ENCODE measurements at regions not wholly inside any gene's neighbourhood (a gene's known extent, or its start where the extent isn't known, plus 50 kb on each side); places are given as distances from the start of the nearest gene placed in this dataset.

DNA sequence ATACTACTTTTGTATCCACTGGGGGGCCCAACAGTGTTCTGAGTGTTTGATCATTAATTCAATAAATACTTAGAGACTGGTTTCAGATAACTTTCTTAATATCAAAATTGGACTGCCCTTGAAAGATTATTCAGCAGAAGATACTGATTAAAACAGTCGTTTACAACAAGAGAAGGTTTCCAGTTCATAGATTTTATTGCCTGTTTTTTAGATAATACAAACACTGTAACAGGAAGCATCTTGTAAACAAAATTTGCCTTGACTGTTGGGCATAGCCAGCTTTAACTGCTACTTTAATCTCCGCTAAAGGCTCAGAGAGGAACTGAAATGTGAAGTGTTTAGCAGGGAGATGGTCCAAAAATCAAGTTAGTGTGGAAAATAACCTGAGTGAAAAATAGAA lies 1168.7 kb upstream of the NUDT12 start:
- Histone ChIP-seq H3K4me1 (ENCODE audit: control insufficient read depth in 2 of 3, insufficient read depth in 2 of 3, low read depth in 1 of 3, low read length in 3 of 3) (no peaks in the 10 kb centered on the region), H3K4me3 (ENCODE audit: low read length in 3 of 3) (no peak overlapping the region), H3K36me3 (ENCODE audit: control insufficient read depth in 2 of 3, insufficient read depth in 3 of 3, low read length in 3 of 3) (no peaks in the 10 kb centered on the region), H3K9ac (ENCODE audit: low read length in 3 of 3) (no peak overlapping the region), H3K9me3 (ENCODE audit: control insufficient read depth in 2 of 3, insufficient read depth in 1 of 3, low read length in 3 of 3) (no peaks in the 10 kb centered on the region), H3K27me3 (ENCODE audit: control insufficient read depth, insufficient read depth, low read length) (no peaks in the 10 kb centered on the region), H3K27ac (ENCODE audit: low read depth in 2 of 2, low read length in 2 of 2) (no peak overlapping the region)
- intact Hi-C loops (cut with DNase I) = no loop called here
- TF ChIP-seq, protein P1, sequence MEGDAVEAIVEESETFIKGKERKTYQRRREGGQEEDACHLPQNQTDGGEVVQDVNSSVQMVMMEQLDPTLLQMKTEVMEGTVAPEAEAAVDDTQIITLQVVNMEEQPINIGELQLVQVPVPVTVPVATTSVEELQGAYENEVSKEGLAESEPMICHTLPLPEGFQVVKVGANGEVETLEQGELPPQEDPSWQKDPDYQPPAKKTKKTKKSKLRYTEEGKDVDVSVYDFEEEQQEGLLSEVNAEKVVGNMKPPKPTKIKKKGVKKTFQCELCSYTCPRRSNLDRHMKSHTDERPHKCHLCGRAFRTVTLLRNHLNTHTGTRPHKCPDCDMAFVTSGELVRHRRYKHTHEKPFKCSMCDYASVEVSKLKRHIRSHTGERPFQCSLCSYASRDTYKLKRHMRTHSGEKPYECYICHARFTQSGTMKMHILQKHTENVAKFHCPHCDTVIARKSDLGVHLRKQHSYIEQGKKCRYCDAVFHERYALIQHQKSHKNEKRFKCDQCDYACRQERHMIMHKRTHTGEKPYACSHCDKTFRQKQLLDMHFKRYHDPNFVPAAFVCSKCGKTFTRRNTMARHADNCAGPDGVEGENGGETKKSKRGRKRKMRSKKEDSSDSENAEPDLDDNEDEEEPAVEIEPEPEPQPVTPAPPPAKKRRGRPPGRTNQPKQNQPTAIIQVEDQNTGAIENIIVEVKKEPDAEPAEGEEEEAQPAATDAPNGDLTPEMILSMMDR (IDR thresholded peaks at IDR 0.05; ENCODE audit: borderline replicate concordance, extremely low read depth, insufficient read depth) = no peak
- FAIRE-seq (no peak), DNase-seq (no peak)

DNA sequence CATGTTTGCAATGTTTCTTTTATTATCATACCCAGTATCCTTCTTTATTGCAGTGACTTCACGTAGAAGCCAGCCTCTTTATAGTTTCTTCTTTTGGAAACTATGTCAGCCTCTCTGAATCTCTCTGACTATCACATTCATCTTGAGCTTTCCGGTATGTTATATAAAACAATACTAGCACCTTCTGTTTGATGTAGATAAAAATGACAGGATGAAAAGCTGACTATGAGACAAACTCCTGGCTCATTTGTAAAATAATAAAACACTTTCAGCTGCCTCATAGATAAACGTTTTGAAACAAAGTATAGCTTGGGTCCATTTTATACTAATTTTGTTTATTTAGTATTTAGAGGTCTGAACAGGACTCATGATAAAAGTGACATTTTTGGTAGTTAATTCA lies 1145.4 kb upstream of the NUDT12 start:
- no peaks in the 10 kb centered on the region for H3K27me3 ChIP-seq (ENCODE audit: control insufficient read depth, insufficient read depth, low read length)
- FAIRE-seq (no peak), DNase-seq (no peak)
- H3K4me1 ChIP-seq (ENCODE audit: control insufficient read depth in 2 of 3, insufficient read depth in 2 of 3, low read depth in 1 of 3, low read length in 3 of 3) = no peaks in the 10 kb centered on the region
- no peaks in the 10 kb centered on the region for H3K36me3 ChIP-seq (ENCODE audit: control insufficient read depth in 2 of 3, insufficient read depth in 3 of 3, low read length in 3 of 3)
- H3K9me3 ChIP-seq (ENCODE audit: control insufficient read depth in 2 of 3, insufficient read depth in 1 of 3, low read length in 3 of 3) = no peaks in the 10 kb centered on the region
- H3K4me3 ChIP-seq (ENCODE audit: low read length in 3 of 3) = no peak overlapping the region
- TF ChIP-seq, protein P1 (IDR thresholded peaks at IDR 0.05; ENCODE audit: borderline replicate concordance, extremely low read depth, insufficient read depth) = no peak
- H3K27ac ChIP-seq (ENCODE audit: low read depth in 2 of 2, low read length in 2 of 2) = no peak overlapping the region
- H3K9ac ChIP-seq (ENCODE audit: low read length in 3 of 3) = no peak overlapping the region
- intact Hi-C loops (cut with DNase I) = no loop called here

DNA sequence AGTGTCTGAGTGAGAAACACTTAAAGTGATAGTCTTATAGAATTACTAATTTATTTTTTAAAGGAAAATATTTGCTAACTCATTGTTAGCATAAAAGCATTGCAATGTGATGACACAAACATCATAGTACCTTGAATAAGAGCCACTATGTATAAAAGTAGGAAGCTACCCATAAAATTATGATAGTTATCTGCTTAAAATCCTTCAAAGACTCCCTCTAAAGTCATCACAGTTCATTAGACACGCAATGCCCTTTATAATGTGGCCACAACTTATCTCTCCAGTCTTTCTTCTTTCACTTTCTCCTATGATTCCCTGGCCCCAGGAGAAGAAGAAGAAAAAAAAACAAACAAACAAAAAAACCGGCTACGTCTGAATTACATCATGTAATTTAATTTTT lies 1144.0 kb upstream of the NUDT12 start:
- no peak for FAIRE-seq
- no peaks in the 10 kb centered on the region for H3K9me3 ChIP-seq (ENCODE audit: control insufficient read depth in 2 of 3, insufficient read depth in 1 of 3, low read length in 3 of 3)
- H3K9ac ChIP-seq (ENCODE audit: low read length in 3 of 3) = no peak overlapping the region
- no peak for DNase-seq
- H3K27me3 ChIP-seq (ENCODE audit: control insufficient read depth, insufficient read depth, low read length) = no peaks in the 10 kb centered on the region
- no peak overlapping the region for H3K27ac ChIP-seq (ENCODE audit: low read depth in 2 of 2, low read length in 2 of 2)
- TF ChIP-seq, protein P1 (IDR thresholded peaks at IDR 0.05; ENCODE audit: borderline replicate concordance, extremely low read depth, insufficient read depth) = no peak
- intact Hi-C loops (cut with DNase I) = no loop called here
- H3K4me3 ChIP-seq (ENCODE audit: low read length in 3 of 3) = no peak overlapping the region
- H3K36me3 ChIP-seq (ENCODE audit: control insufficient read depth in 2 of 3, insufficient read depth in 3 of 3, low read length in 3 of 3) = no peaks in the 10 kb centered on the region
- no peaks in the 10 kb centered on the region for H3K4me1 ChIP-seq (ENCODE audit: control insufficient read depth in 2 of 3, insufficient read depth in 2 of 3, low read depth in 1 of 3, low read length in 3 of 3)

DNA sequence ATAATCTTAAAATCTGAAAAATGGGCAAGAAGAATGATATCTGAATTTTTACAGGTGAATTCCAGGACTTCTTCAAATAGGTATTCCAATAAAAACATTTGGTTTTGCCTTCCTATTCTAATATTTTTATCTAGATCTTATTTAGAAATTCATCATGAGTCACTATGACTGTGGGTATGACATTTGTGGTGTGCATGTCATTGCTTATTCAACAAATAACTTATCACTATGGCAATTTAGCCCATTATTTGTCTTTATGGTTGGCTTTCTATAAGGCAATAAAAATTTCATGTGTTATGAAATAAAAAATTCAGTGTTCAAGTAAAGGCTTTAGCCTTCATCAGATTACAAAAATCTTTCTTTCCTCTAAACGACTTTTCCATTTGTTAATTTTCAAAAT lies 1139.6 kb upstream of the NUDT12 start:
- DNase-seq (no peak), FAIRE-seq (no peak)
- Histone ChIP-seq H3K27me3 (ENCODE audit: control insufficient read depth, insufficient read depth, low read length) (no peaks in the 10 kb centered on the region), H3K4me3 (ENCODE audit: low read length in 3 of 3) (no peak overlapping the region), H3K36me3 (ENCODE audit: control insufficient read depth in 2 of 3, insufficient read depth in 3 of 3, low read length in 3 of 3) (no peaks in the 10 kb centered on the region), H3K9ac (ENCODE audit: low read length in 3 of 3) (no peak overlapping the region), H3K27ac (ENCODE audit: low read depth in 2 of 2, low read length in 2 of 2) (no peak overlapping the region), H3K9me3 (ENCODE audit: control insufficient read depth in 2 of 3, insufficient read depth in 1 of 3, low read length in 3 of 3) (peaks cover 0 to 9% (median 6%) of the 10 kb centered on the region in 3 donors), H3K4me1 (ENCODE audit: control insufficient read depth in 2 of 3, insufficient read depth in 2 of 3, low read depth in 1 of 3, low read length in 3 of 3) (no peaks in the 10 kb centered on the region)
- intact Hi-C loops (cut with DNase I) = no loop called here
- TF ChIP-seq, protein P1 (IDR thresholded peaks at IDR 0.05; ENCODE audit: borderline replicate concordance, extremely low read depth, insufficient read depth) = no peak
